ENCODE measurements at regions not wholly inside any gene's neighbourhood (a gene's known extent, or its start where the extent isn't known, plus 50 kb on each side); places are given as distances from the start of the nearest gene placed in this dataset.

DNA sequence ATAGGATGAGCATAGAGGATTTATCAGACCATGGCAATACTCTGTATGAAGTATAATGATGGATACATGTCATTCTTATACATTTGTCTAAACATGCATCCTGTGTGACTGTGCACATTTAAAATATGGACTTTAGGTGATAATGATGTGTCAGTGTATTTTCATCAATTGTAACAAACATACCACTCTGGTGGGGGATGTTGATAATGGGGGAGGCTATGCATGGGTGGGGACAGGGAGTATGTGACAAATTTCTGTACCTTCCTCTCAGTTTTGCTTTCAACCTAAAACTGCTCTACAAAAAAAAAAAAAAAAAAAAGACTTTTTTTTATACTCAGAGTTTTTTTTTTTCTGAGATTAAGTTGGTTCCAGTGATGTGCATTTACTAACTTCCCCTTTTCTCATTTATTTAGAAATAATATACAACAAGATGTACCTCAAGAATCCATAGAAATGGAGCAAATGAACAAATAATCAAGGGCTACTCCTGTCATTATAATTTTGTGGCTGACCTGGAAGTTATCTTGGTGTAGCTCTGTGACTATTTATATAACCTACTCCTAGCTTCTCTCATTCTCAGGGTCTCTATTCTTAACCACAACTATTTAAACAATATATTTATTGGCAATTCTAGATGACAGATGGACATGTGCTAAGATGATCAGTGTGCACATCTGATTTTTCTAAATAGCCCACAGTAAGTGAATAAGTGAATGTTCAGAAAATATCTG is 108.9 kb upstream of the ITGA4 start:
- no peaks in the 10 kb centered on the region for H3K4me1 ChIP-seq (ENCODE audit: control insufficient read depth in 4 of 4, insufficient read depth in 4 of 4, low read length in 3 of 4)
- H3K27me3 ChIP-seq (ENCODE audit: control insufficient read depth in 4 of 4, insufficient read depth in 4 of 4, low read length in 3 of 4) = no peaks in the 10 kb centered on the region
- no peak overlapping the region for H3K4me3 ChIP-seq (ENCODE audit: low read depth in 1 of 3, low read length in 3 of 3)
- H3K36me3 ChIP-seq (ENCODE audit: control insufficient read depth in 4 of 4, insufficient read depth in 3 of 4, low read depth in 1 of 4, low read length in 3 of 4) = no peaks in the 10 kb centered on the region
- no peak for TF ChIP-seq EGR1 (IDR thresholded peaks at IDR 0.05; ENCODE audit: low read depth in 2 of 2)
- TF ChIP-seq, protein P1, sequence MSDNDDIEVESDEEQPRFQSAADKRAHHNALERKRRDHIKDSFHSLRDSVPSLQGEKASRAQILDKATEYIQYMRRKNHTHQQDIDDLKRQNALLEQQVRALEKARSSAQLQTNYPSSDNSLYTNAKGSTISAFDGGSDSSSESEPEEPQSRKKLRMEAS (IDR thresholded peaks at IDR 0.05) = no peak
- TF ChIP-seq, protein P2, sequence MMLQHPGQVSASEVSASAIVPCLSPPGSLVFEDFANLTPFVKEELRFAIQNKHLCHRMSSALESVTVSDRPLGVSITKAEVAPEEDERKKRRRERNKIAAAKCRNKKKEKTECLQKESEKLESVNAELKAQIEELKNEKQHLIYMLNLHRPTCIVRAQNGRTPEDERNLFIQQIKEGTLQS (IDR thresholded peaks at IDR 0.05) = no peak
- no peak for TF ChIP-seq RAD21 (IDR thresholded peaks at IDR 0.05)
- TF ChIP-seq, protein P3, sequence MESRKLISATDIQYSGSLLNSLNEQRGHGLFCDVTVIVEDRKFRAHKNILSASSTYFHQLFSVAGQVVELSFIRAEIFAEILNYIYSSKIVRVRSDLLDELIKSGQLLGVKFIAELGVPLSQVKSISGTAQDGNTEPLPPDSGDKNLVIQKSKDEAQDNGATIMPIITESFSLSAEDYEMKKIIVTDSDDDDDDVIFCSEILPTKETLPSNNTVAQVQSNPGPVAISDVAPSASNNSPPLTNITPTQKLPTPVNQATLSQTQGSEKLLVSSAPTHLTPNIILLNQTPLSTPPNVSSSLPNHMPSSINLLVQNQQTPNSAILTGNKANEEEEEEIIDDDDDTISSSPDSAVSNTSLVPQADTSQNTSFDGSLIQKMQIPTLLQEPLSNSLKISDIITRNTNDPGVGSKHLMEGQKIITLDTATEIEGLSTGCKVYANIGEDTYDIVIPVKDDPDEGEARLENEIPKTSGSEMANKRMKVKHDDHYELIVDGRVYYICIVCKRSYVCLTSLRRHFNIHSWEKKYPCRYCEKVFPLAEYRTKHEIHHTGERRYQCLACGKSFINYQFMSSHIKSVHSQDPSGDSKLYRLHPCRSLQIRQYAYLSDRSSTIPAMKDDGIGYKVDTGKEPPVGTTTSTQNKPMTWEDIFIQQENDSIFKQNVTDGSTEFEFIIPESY (IDR thresholded peaks at IDR 0.05) = no peak
- no peak for TF ChIP-seq SP1 (IDR thresholded peaks at IDR 0.05)
- TF ChIP-seq RXRA (IDR thresholded peaks at IDR 0.05) = no peak
- no peak for TF ChIP-seq FOXA2 (IDR thresholded peaks at IDR 0.05)
- no peak for TF ChIP-seq HNF4G (IDR thresholded peaks at IDR 0.05)
- no peak for TF ChIP-seq TAF1 (conservative IDR thresholded peaks at IDR 0.05)
- TF ChIP-seq, protein P4, sequence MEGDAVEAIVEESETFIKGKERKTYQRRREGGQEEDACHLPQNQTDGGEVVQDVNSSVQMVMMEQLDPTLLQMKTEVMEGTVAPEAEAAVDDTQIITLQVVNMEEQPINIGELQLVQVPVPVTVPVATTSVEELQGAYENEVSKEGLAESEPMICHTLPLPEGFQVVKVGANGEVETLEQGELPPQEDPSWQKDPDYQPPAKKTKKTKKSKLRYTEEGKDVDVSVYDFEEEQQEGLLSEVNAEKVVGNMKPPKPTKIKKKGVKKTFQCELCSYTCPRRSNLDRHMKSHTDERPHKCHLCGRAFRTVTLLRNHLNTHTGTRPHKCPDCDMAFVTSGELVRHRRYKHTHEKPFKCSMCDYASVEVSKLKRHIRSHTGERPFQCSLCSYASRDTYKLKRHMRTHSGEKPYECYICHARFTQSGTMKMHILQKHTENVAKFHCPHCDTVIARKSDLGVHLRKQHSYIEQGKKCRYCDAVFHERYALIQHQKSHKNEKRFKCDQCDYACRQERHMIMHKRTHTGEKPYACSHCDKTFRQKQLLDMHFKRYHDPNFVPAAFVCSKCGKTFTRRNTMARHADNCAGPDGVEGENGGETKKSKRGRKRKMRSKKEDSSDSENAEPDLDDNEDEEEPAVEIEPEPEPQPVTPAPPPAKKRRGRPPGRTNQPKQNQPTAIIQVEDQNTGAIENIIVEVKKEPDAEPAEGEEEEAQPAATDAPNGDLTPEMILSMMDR (IDR thresholded peaks at IDR 0.05; ENCODE audit: low read depth, low read length, missing input control) = no peak
- no peak for TF ChIP-seq YY1 (IDR thresholded peaks at IDR 0.05)
- no peak for TF ChIP-seq NR2F2 (IDR thresholded peaks at IDR 0.05)
- no peak for TF ChIP-seq FOXA1 (IDR thresholded peaks at IDR 0.05)
- no peak for DNase-seq (ENCODE audit: low spot score)
- no peak overlapping the region for H3K9ac ChIP-seq (ENCODE audit: low read depth in 1 of 2, low read length in 2 of 2)
- H3K27ac ChIP-seq (ENCODE audit: low read depth in 1 of 2, low read length in 2 of 2) = no peak overlapping the region
- H3K9me3 ChIP-seq (ENCODE audit: control insufficient read depth in 4 of 4, low read length in 3 of 4) = no peaks in the 10 kb centered on the region

DNA sequence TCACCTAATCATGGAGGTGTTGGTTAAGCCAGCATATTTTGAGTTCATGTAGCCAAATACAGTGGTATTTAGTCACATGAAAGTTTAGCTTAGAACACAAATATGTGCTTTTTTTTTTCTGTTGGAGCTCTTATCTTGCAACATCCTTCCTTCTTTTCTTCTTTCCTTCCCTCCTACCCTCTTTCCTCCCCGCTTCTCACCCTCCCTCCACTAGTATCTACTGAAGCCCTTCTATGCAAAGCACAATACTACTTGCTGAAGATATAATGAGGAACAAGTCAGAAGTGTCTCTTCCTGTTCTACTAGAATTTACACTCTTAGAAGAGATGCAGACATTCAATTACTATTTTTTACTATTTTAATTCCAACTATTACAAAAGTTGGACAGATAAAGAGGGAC is 105.0 kb upstream of the ITGA4 start:
- WGBS = 68% methylated on average over 1 of the region's 1 CpG
- H3K27ac ChIP-seq (ENCODE audit: low read depth in 1 of 2, low read length in 2 of 2) = no peak overlapping the region

DNA sequence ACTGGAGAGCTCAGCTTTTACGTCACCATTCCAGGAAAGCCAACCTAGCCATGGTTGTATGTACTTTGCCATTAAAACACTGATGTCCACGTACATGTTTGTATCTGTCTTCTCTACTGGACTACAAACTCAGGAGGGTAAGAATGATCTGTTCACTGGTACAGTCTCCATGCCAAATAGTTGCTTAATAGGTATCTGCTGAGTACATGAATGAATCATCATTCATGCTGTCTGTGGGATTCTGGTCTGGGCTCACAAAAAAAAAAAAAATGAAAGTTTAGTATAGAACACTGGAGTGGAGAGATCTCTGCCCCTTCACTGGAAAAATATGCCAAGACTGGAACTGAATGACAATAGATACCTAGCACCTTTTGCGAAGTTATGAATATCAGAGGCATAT is 102.6 kb upstream of the ITGA4 start:
- H3K27ac ChIP-seq (ENCODE audit: low read depth in 1 of 2, low read length in 2 of 2) = no peak overlapping the region
- no peak overlapping the region for H3K9ac ChIP-seq (ENCODE audit: low read depth in 1 of 2, low read length in 2 of 2)
- H3K9me3 ChIP-seq (ENCODE audit: control insufficient read depth in 4 of 4, low read length in 3 of 4) = no peaks in the 10 kb centered on the region
- 72% methylated on average over 3 of the region's 3 CpGs for WGBS
- TF ChIP-seq NR2F2 (IDR thresholded peaks at IDR 0.05) (no peak), TAF1 (conservative IDR thresholded peaks at IDR 0.05) (no peak), HNF4A (conservative IDR thresholded peaks at IDR 0.05) (no peak), EGR1 (IDR thresholded peaks at IDR 0.05; ENCODE audit: low read depth in 2 of 2) (no peak), RXRA (IDR thresholded peaks at IDR 0.05) (no peak), RAD21 (IDR thresholded peaks at IDR 0.05) (no peak)
- TF ChIP-seq, protein P3 (IDR thresholded peaks at IDR 0.05) = no peak
- no peak for DNase-seq (ENCODE audit: low spot score)
- H3K27me3 ChIP-seq (ENCODE audit: control insufficient read depth in 4 of 4, insufficient read depth in 4 of 4, low read length in 3 of 4) = no peaks in the 10 kb centered on the region
- H3K36me3 ChIP-seq (ENCODE audit: control insufficient read depth in 4 of 4, insufficient read depth in 3 of 4, low read depth in 1 of 4, low read length in 3 of 4) = no peaks in the 10 kb centered on the region
- no peaks in the 10 kb centered on the region for H3K4me1 ChIP-seq (ENCODE audit: control insufficient read depth in 4 of 4, insufficient read depth in 4 of 4, low read length in 3 of 4)
- H3K4me3 ChIP-seq (ENCODE audit: low read depth in 1 of 3, low read length in 3 of 3) = no peak overlapping the region

More for the DNA sequence above, 105.0 kb upstream of the ITGA4 start:
- Histone ChIP-seq H3K4me3 (ENCODE audit: low read depth in 1 of 3, low read length in 3 of 3) (no peak overlapping the region), H3K36me3 (ENCODE audit: control insufficient read depth in 4 of 4, insufficient read depth in 3 of 4, low read depth in 1 of 4, low read length in 3 of 4) (no peaks in the 10 kb centered on the region), H3K4me1 (ENCODE audit: control insufficient read depth in 4 of 4, insufficient read depth in 4 of 4, low read length in 3 of 4) (no peaks in the 10 kb centered on the region), H3K9ac (ENCODE audit: low read depth in 1 of 2, low read length in 2 of 2) (no peak overlapping the region), H3K9me3 (ENCODE audit: control insufficient read depth in 4 of 4, low read length in 3 of 4) (no peaks in the 10 kb centered on the region), H3K27me3 (ENCODE audit: control insufficient read depth in 4 of 4, insufficient read depth in 4 of 4, low read length in 3 of 4) (no peaks in the 10 kb centered on the region)
- no peak for DNase-seq (ENCODE audit: low spot score)
- TF ChIP-seq, protein P2 (IDR thresholded peaks at IDR 0.05) = no peak
